ENCODE measurements at regions not wholly inside any gene's neighbourhood (a gene's known extent, or its start where the extent isn't known, plus 50 kb on each side); places are given as distances from the start of the nearest gene placed in this dataset.

DNA sequence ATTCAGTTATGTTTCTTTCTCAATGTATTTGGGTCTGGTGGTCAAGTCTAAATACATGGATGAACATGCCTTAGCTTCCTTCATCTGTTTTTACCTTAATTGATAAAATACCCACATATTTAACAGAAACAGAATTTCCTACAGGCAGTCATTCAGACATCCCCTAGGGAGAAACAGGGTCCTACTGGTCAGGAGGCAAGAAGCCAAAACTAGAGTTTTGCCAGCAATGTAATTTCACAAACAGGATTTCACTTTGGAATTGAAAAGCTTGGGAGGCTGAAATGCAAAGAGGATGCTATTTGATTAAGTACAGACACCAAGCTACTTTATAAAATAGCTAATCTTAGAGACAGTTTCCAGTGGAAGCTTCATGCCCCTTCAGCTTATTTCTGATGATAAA is 224.2 kb downstream of the SIPA1L2 start:
- TF ChIP-seq EZH2 (IDR thresholded peaks at IDR 0.05; ENCODE audit: borderline replicate concordance, low read depth, low read length, poor library complexity, severe bottlenecking) = no peak
- TF ChIP-seq, protein P1, sequence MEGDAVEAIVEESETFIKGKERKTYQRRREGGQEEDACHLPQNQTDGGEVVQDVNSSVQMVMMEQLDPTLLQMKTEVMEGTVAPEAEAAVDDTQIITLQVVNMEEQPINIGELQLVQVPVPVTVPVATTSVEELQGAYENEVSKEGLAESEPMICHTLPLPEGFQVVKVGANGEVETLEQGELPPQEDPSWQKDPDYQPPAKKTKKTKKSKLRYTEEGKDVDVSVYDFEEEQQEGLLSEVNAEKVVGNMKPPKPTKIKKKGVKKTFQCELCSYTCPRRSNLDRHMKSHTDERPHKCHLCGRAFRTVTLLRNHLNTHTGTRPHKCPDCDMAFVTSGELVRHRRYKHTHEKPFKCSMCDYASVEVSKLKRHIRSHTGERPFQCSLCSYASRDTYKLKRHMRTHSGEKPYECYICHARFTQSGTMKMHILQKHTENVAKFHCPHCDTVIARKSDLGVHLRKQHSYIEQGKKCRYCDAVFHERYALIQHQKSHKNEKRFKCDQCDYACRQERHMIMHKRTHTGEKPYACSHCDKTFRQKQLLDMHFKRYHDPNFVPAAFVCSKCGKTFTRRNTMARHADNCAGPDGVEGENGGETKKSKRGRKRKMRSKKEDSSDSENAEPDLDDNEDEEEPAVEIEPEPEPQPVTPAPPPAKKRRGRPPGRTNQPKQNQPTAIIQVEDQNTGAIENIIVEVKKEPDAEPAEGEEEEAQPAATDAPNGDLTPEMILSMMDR (conservative IDR thresholded peaks at IDR 0.05; ENCODE audit: low read depth, low read length) = no peak
